GM06990 (cell line): ENCODE measurements at regions not wholly inside any gene's neighbourhood (a gene's known extent, or its start where the extent isn't known, plus 50 kb on each side); places are given as distances from the start of the nearest gene placed in this dataset.

ENCODE experiments used
- DNase-seq: peaks from one replicate; pipeline ENCODE4 v3.0.0-alpha.2; 2011; ENCODE audit not compliant: insufficient read length; ENCODE audit errors: extremely low read depth
- H3K27me3 ChIP-seq: replicated peaks from 2 replicates; pipeline ENCODE4 v1.6.0; 2011; ENCODE audit warnings: low read length; ENCODE audit not compliant: control insufficient read depth, insufficient read depth
- H3K36me3 ChIP-seq: 2 replicates; pipeline ENCODE4 v1.5.1; 2011; ENCODE audit warnings: low read length; ENCODE audit not compliant: control insufficient read depth, insufficient read depth
- H3K4me3 ChIP-seq: replicated peaks from 2 replicates; pipeline ENCODE4 v1.5.1; 2011; ENCODE audit warnings: low read depth, mild to moderate bottlenecking, control low read depth, low read length
- TF ChIP-seq, protein P1 (sequence below): IDR thresholded peaks from 2 replicates; pipeline ENCODE4 v1.5.1; 2011; ENCODE audit warnings: low read length, control low read depth, mild to moderate bottlenecking, inconsistent platforms; ENCODE audit not compliant: insufficient read depth, poor library complexity, severe bottlenecking

- TF ChIP-seq, protein P1, sequence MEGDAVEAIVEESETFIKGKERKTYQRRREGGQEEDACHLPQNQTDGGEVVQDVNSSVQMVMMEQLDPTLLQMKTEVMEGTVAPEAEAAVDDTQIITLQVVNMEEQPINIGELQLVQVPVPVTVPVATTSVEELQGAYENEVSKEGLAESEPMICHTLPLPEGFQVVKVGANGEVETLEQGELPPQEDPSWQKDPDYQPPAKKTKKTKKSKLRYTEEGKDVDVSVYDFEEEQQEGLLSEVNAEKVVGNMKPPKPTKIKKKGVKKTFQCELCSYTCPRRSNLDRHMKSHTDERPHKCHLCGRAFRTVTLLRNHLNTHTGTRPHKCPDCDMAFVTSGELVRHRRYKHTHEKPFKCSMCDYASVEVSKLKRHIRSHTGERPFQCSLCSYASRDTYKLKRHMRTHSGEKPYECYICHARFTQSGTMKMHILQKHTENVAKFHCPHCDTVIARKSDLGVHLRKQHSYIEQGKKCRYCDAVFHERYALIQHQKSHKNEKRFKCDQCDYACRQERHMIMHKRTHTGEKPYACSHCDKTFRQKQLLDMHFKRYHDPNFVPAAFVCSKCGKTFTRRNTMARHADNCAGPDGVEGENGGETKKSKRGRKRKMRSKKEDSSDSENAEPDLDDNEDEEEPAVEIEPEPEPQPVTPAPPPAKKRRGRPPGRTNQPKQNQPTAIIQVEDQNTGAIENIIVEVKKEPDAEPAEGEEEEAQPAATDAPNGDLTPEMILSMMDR: no peak
- H3K4me3 ChIP-seq: no peak overlapping the region
- DNase-seq: no peak
- H3K36me3 ChIP-seq: no peaks in the 10 kb centered on the region
- no peaks in the 10 kb centered on the region for H3K27me3 ChIP-seq
Measured at GRCh38 chr6:43879722-43880121, 109.7 kb downstream of the VEGFA start.

- H3K36me3 ChIP-seq: no peaks in the 10 kb centered on the region
- DNase-seq: no peak
- TF ChIP-seq, protein P1: no peak
- no peak overlapping the region for H3K4me3 ChIP-seq
- no peaks in the 10 kb centered on the region for H3K27me3 ChIP-seq
Measured at GRCh38 chr6:43878823-43879495, 108.9 kb downstream of the VEGFA start.

GRCh38 chr6:43878127-43878634, 108.2 kb downstream of the VEGFA start:
- H3K4me3 ChIP-seq: no peak overlapping the region
- H3K36me3 ChIP-seq: no peaks in the 10 kb centered on the region
- DNase-seq: no peak
- TF ChIP-seq, protein P1: no peak
- no peaks in the 10 kb centered on the region for H3K27me3 ChIP-seq

- Histone ChIP-seq H3K4me3 (no peak overlapping the region), H3K27me3 (no peaks in the 10 kb centered on the region), H3K36me3 (no peaks in the 10 kb centered on the region)
- TF ChIP-seq, protein P1: no peak
- DNase-seq: no peak
Measured at GRCh38 chr6:43877463-43878126, 107.6 kb downstream of the VEGFA start.

GRCh38 chr6:43877036-43877435, 107.0 kb downstream of the VEGFA start:
- TF ChIP-seq, protein P1: no peak
- Histone ChIP-seq H3K27me3 (no peaks in the 10 kb centered on the region), H3K4me3 (no peak overlapping the region)

More at GRCh38 chr6:43877036-43877435, 107.0 kb downstream of the VEGFA start:
- no peak for DNase-seq
- no peaks in the 10 kb centered on the region for H3K36me3 ChIP-seq
